Activated CD4-positive, alpha-beta memory T cell treated with anti-CD3 and anti-CD28 coated beads for 36 hours (primary cell): ENCODE measurements at regions not wholly inside any gene's neighbourhood (a gene's known extent, or its start where the extent isn't known, plus 50 kb on each side); places are given as distances from the start of the nearest gene placed in this dataset.

Source experiments
- CTCF ChIA-PET: fragments of 350-600 bp; sonication (Branson Sonifier 250); formaldehyde crosslinking; loops from one replicate; lab custom pipeline; 2021; ENCODE audit warnings: antibody characterized with exemption, inconsistent platforms; lab: Charles Lee
- POLR2A ChIA-PET: fragments of 350-600 bp; sonication (Branson Sonifier 250); formaldehyde crosslinking; loops from one replicate; lab custom pipeline; 2021; ENCODE audit warnings: antibody characterized with exemption; lab: Charles Lee
- DNase-seq: peaks from one replicate; pipeline ENCODE4 v3.0.0-alpha.2; 2020
- H3K27ac Mint-ChIP-seq: one replicate; pipeline ENCODE4 v1.8.0; 2021; ENCODE audit warnings: mixed read lengths
- H3K27me3 Mint-ChIP-seq: one replicate; pipeline ENCODE4 v1.8.0; 2021; ENCODE audit warnings: mixed read lengths
- H3K36me3 Mint-ChIP-seq: one replicate; pipeline ENCODE4 v1.8.0; 2021; ENCODE audit warnings: mixed read lengths
- H3K4me1 Mint-ChIP-seq: one replicate; pipeline ENCODE4 v1.8.0; 2021; ENCODE audit warnings: low read depth, mixed read lengths
- H3K4me3 Mint-ChIP-seq: one replicate; pipeline ENCODE4 v1.8.0; 2021; ENCODE audit warnings: mild to moderate bottlenecking, mixed read lengths
- H3K9me3 Mint-ChIP-seq: one replicate; pipeline ENCODE4 v1.8.0; 2021; ENCODE audit warnings: mixed read lengths
- intact Hi-C: fragments of 100-400 bp; cut with micrococcal nuclease; formaldehyde crosslinking; loops from one replicate; pipeline ENCODE4 v1.15.1; 2023

GRCh38 chr11:116226731-116227130 lies 546.1 kb downstream of the BUD13 start:
- H3K4me1 Mint-ChIP-seq, result no peaks in the 10 kb centered on the region
- ChIA-PET POLR2A (no interaction called here), CTCF (interaction anchor here (0.6 to 1.1 kb wide), 3 partner anchors 13 to 1443 kb away, joined by 3 to 5 read pairs (median 3); no protein-coding TSS in a partner anchor)
- DNase-seq, result no peak
- intact Hi-C loops, result no loop called here
- H3K4me3 Mint-ChIP-seq, result no peak overlapping the region
- no peaks in the 10 kb centered on the region for H3K36me3 Mint-ChIP-seq
- peaks cover 16% of the 10 kb centered on the region for H3K27me3 Mint-ChIP-seq
- H3K9me3 Mint-ChIP-seq, result no peaks in the 10 kb centered on the region
- no peak overlapping the region for H3K27ac Mint-ChIP-seq

- intact Hi-C loops, result no loop called here
Measured at GRCh38 chr11:116225784-116226585, 546.8 kb downstream of the BUD13 start.

GRCh38 chr11:116225236-116225635 lies 547.6 kb downstream of the BUD13 start:
- Mint-ChIP-seq H3K27me3 (peaks cover 16% of the 10 kb centered on the region), H3K4me1 (no peaks in the 10 kb centered on the region), H3K9me3 (no peaks in the 10 kb centered on the region), H3K36me3 (no peaks in the 10 kb centered on the region), H3K4me3 (no peak overlapping the region), H3K27ac (no peak overlapping the region)
- POLR2A ChIA-PET, result no interaction called here
- intact Hi-C loops, result no loop called here
- CTCF ChIA-PET, result interaction anchor here (0.7 to 2.0 kb wide), 2 partner anchors 9 to 10 kb away, joined by 3 to 5 read pairs; no protein-coding TSS in a partner anchor
- no peak for DNase-seq

More at GRCh38 chr11:116225784-116226585, 546.8 kb downstream of the BUD13 start:
- ChIA-PET CTCF (interaction anchor here (0.6 to 2.0 kb wide), 3 partner anchors 10 to 1442 kb away, joined by 3 to 5 read pairs (median 5); no protein-coding TSS in a partner anchor), POLR2A (no interaction called here)
- Mint-ChIP-seq H3K36me3 (no peaks in the 10 kb centered on the region), H3K9me3 (no peaks in the 10 kb centered on the region), H3K27ac (no peak overlapping the region), H3K27me3 (peaks cover 16% of the 10 kb centered on the region), H3K4me3 (no peak overlapping the region), H3K4me1 (no peaks in the 10 kb centered on the region)
- DNase-seq, result no peak

GRCh38 chr11:116224889-116225200 lies 547.9 kb downstream of the BUD13 start:
- Mint-ChIP-seq H3K36me3 (no peaks in the 10 kb centered on the region), H3K27me3 (peaks cover 16% of the 10 kb centered on the region), H3K4me1 (no peaks in the 10 kb centered on the region), H3K4me3 (no peak overlapping the region), H3K27ac (no peak overlapping the region), H3K9me3 (no peaks in the 10 kb centered on the region)
- no peak for DNase-seq
- CTCF ChIA-PET, result interaction anchor here (0.7 to 2.0 kb wide), 2 partner anchors 9 to 10 kb away, joined by 3 to 5 read pairs; no protein-coding TSS in a partner anchor
- intact Hi-C loops, result loop anchor here (1.0 kb wide), 1 partner anchor 901 kb away; no protein-coding TSS in a partner anchor
- POLR2A ChIA-PET, result no interaction called here

- H3K4me3 Mint-ChIP-seq, result no peak overlapping the region
- ChIA-PET CTCF (interaction anchor here (0.6 to 2.0 kb wide), 6 partner anchors 9 to 1311 kb away, joined by 3 to 6 read pairs (median 4); no protein-coding TSS in a partner anchor), POLR2A (no interaction called here)
- H3K36me3 Mint-ChIP-seq, result no peaks in the 10 kb centered on the region
- H3K4me1 Mint-ChIP-seq, result no peaks in the 10 kb centered on the region
- H3K27me3 Mint-ChIP-seq, result peaks cover 15% of the 10 kb centered on the region
- intact Hi-C loops, result loop anchor here (1.0 kb wide), 1 partner anchor 900 kb away; no protein-coding TSS in a partner anchor
- DNase-seq, result peak; percentile 44
- H3K27ac Mint-ChIP-seq, result no peak overlapping the region
- no peaks in the 10 kb centered on the region for H3K9me3 Mint-ChIP-seq
Measured at GRCh38 chr11:116224154-116224888, 548.5 kb downstream of the BUD13 start.

GRCh38 chr11:116221351-116221750 lies 551.4 kb downstream of the BUD13 start:
- peaks cover 3% of the 10 kb centered on the region for H3K27me3 Mint-ChIP-seq

GRCh38 chr11:116219171-116219635 lies 553.6 kb downstream of the BUD13 start:
- ChIA-PET CTCF (interaction anchor here (0.7 kb wide), 1 partner anchor 104 kb away, joined by 3 read pairs; no protein-coding TSS in a partner anchor), POLR2A (no interaction called here)
- H3K4me1 Mint-ChIP-seq, result no peaks in the 10 kb centered on the region
- H3K4me3 Mint-ChIP-seq, result no peak overlapping the region
- no peak for DNase-seq
- H3K36me3 Mint-ChIP-seq, result no peaks in the 10 kb centered on the region
- intact Hi-C loops, result no loop called here
- H3K27me3 Mint-ChIP-seq, result no peaks in the 10 kb centered on the region
- H3K9me3 Mint-ChIP-seq, result no peaks in the 10 kb centered on the region
- no peak overlapping the region for H3K27ac Mint-ChIP-seq

More at GRCh38 chr11:116221351-116221750, 551.4 kb downstream of the BUD13 start:
- intact Hi-C loops, result no loop called here
- no peaks in the 10 kb centered on the region for H3K4me1 Mint-ChIP-seq
- no peaks in the 10 kb centered on the region for H3K9me3 Mint-ChIP-seq
- no peak overlapping the region for H3K27ac Mint-ChIP-seq
- DNase-seq, result no peak
- H3K36me3 Mint-ChIP-seq, result no peaks in the 10 kb centered on the region
- H3K4me3 Mint-ChIP-seq, result no peak overlapping the region
- POLR2A ChIA-PET, result no interaction called here
- CTCF ChIA-PET, result no interaction called here

GRCh38 chr11:116217441-116217840 lies 555.3 kb downstream of the BUD13 start:
- no peaks in the 10 kb centered on the region for H3K9me3 Mint-ChIP-seq
- no peaks in the 10 kb centered on the region for H3K27me3 Mint-ChIP-seq
- no peaks in the 10 kb centered on the region for H3K4me1 Mint-ChIP-seq
- POLR2A ChIA-PET, result interaction anchor here (0.6 kb wide), 1 partner anchor 654 kb away, joined by 3 read pairs; no protein-coding TSS in a partner anchor
- H3K4me3 Mint-ChIP-seq, result no peak overlapping the region
- no peak overlapping the region for H3K27ac Mint-ChIP-seq
- intact Hi-C loops, result loop anchor here (1.0 kb wide), 1 partner anchor 59 kb away; no protein-coding TSS in a partner anchor
- CTCF ChIA-PET, result interaction anchor here (0.6 to 1.9 kb wide), 11 partner anchors 9 to 475 kb away, joined by 3 to 5 read pairs (median 3); no protein-coding TSS in a partner anchor
- no peak for DNase-seq
- no peaks in the 10 kb centered on the region for H3K36me3 Mint-ChIP-seq

GRCh38 chr11:116217006-116217405 lies 555.8 kb downstream of the BUD13 start:
- ChIA-PET CTCF (interaction anchor here (0.6 to 1.9 kb wide), 11 partner anchors 9 to 475 kb away, joined by 3 to 5 read pairs (median 3); no protein-coding TSS in a partner anchor), POLR2A (interaction anchor here (0.6 kb wide), 1 partner anchor 653 kb away, joined by 3 read pairs; no protein-coding TSS in a partner anchor)
- Mint-ChIP-seq H3K4me3 (no peak overlapping the region), H3K36me3 (no peaks in the 10 kb centered on the region), H3K27ac (no peak overlapping the region), H3K4me1 (no peaks in the 10 kb centered on the region), H3K27me3 (no peaks in the 10 kb centered on the region), H3K9me3 (no peaks in the 10 kb centered on the region)
- DNase-seq, result peak; percentile 26
- intact Hi-C loops, result loop anchor here (1.0 kb wide), 1 partner anchor 59 kb away; no protein-coding TSS in a partner anchor

- DNase-seq, result no peak
- ChIA-PET CTCF (interaction anchor here (1.2 kb wide), 1 partner anchor 9 kb away, joined by 5 read pairs; no protein-coding TSS in a partner anchor), POLR2A (no interaction called here)
- Mint-ChIP-seq H3K9me3 (no peaks in the 10 kb centered on the region), H3K27me3 (no peaks in the 10 kb centered on the region), H3K4me1 (no peaks in the 10 kb centered on the region), H3K36me3 (no peaks in the 10 kb centered on the region), H3K27ac (no peak overlapping the region), H3K4me3 (no peak overlapping the region)
- intact Hi-C loops, result no loop called here
Measured at GRCh38 chr11:116215471-116216113, 557.2 kb downstream of the BUD13 start.

GRCh38 chr11:116211147-116211546 lies 561.6 kb downstream of the BUD13 start:
- no peaks in the 10 kb centered on the region for H3K4me1 Mint-ChIP-seq
- DNase-seq, result no peak
- H3K9me3 Mint-ChIP-seq, result no peaks in the 10 kb centered on the region
- no peaks in the 10 kb centered on the region for H3K36me3 Mint-ChIP-seq
- H3K27ac Mint-ChIP-seq, result no peak overlapping the region
- no peak overlapping the region for H3K4me3 Mint-ChIP-seq
- POLR2A ChIA-PET, result no interaction called here
- H3K27me3 Mint-ChIP-seq, result no peaks in the 10 kb centered on the region
- CTCF ChIA-PET, result no interaction called here
- intact Hi-C loops, result no loop called here
